ENCODE measurements at regions not wholly inside any gene's neighbourhood (a gene's known extent, or its start where the extent isn't known, plus 50 kb on each side); places are given as distances from the start of the nearest gene placed in this dataset.

GRCh38 chr1:191592907-191593306 is 565.4 kb upstream of the RGS18 start:
- TF ChIP-seq, protein P1, sequence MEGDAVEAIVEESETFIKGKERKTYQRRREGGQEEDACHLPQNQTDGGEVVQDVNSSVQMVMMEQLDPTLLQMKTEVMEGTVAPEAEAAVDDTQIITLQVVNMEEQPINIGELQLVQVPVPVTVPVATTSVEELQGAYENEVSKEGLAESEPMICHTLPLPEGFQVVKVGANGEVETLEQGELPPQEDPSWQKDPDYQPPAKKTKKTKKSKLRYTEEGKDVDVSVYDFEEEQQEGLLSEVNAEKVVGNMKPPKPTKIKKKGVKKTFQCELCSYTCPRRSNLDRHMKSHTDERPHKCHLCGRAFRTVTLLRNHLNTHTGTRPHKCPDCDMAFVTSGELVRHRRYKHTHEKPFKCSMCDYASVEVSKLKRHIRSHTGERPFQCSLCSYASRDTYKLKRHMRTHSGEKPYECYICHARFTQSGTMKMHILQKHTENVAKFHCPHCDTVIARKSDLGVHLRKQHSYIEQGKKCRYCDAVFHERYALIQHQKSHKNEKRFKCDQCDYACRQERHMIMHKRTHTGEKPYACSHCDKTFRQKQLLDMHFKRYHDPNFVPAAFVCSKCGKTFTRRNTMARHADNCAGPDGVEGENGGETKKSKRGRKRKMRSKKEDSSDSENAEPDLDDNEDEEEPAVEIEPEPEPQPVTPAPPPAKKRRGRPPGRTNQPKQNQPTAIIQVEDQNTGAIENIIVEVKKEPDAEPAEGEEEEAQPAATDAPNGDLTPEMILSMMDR (conservative IDR thresholded peaks at IDR 0.05 in 1 of 2, IDR thresholded peaks at IDR 0.05 in 1 of 2; ENCODE audit: extremely low read depth in 1 of 2, insufficient read depth in 1 of 2, low read depth in 1 of 2, low read length in 2 of 2) = no peak
- TF ChIP-seq EZH2 (IDR thresholded peaks at IDR 0.05; ENCODE audit: borderline replicate concordance, low read length) = no peak

Measured in mammary epithelial cell (primary cell).